ENCODE measurements at regions not wholly inside any gene's neighbourhood (a gene's known extent, or its start where the extent isn't known, plus 50 kb on each side); places are given as distances from the start of the nearest gene placed in this dataset.

DNA sequence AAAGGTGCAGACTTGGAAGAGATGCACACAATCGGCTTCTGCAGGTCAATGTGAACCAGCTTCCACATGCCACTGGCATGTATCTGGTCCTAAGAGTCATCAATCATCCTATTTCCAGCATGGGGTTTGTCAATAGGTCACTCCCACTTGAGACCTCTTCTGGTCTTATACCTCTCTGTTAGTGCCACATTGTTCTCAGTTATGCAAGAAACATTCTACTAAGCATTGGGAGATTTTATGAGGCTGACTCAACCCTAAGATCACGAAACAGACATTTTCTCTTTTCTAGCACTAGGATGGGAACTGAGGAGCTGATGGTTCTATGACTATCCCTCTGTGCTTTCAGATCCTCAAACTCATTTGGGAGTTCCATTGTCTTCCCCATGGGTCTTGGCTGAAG lies 581.5 kb upstream of the KLF12 start:
- no peak for TF ChIP-seq POLR2AphosphoS5 (IDR thresholded peaks at IDR 0.05; ENCODE audit: low read depth, low read length)
- TF ChIP-seq POLR2A (IDR thresholded peaks at IDR 0.05; ENCODE audit: low read depth, low read length) = no peak

Data from GM12892 (cell line).